ENCODE measurements at regions not wholly inside any gene's neighbourhood (a gene's known extent, or its start where the extent isn't known, plus 50 kb on each side); places are given as distances from the start of the nearest gene placed in this dataset.

DNA sequence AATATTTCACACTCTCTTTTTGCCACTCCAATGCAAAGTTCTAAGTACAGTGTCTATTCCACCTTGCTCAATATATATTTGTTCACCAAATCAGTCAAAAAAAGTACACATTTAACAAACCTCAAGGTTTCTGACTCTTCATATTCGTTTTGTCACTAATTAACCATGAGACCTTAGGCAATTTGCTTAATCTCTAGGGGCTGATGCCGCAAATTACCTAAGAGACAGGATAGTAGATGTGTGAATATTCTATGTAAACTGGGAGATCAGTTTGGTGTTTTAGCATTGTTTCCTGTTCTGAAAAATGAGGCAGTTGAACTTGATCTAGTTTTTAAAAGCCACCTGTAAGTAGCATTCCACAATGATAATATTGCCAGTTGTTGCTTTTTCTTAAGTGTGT lies 182.5 kb upstream of the KCNH8 start:
- TF ChIP-seq, protein P1, sequence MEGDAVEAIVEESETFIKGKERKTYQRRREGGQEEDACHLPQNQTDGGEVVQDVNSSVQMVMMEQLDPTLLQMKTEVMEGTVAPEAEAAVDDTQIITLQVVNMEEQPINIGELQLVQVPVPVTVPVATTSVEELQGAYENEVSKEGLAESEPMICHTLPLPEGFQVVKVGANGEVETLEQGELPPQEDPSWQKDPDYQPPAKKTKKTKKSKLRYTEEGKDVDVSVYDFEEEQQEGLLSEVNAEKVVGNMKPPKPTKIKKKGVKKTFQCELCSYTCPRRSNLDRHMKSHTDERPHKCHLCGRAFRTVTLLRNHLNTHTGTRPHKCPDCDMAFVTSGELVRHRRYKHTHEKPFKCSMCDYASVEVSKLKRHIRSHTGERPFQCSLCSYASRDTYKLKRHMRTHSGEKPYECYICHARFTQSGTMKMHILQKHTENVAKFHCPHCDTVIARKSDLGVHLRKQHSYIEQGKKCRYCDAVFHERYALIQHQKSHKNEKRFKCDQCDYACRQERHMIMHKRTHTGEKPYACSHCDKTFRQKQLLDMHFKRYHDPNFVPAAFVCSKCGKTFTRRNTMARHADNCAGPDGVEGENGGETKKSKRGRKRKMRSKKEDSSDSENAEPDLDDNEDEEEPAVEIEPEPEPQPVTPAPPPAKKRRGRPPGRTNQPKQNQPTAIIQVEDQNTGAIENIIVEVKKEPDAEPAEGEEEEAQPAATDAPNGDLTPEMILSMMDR (IDR thresholded peaks at IDR 0.05): no peak
- no peak for TF ChIP-seq POLR2A (IDR thresholded peaks at IDR 0.05)
